Activated CD8-positive, alpha-beta T cell treated with anti-CD3 and anti-CD28 coated beads for 36 hours (primary cell): ENCODE measurements at regions not wholly inside any gene's neighbourhood (a gene's known extent, or its start where the extent isn't known, plus 50 kb on each side); places are given as distances from the start of the nearest gene placed in this dataset.

Experiments used
- ATAC-seq: fragments of 200-7000 bp; cut with Tn5 transposase; one replicate; pipeline ENCODE4 v1.10.0; 2021; ENCODE audit warnings: mild to moderate bottlenecking, moderate library complexity
- CTCF ChIA-PET: fragments of 350-600 bp; sonication (Branson Sonifier 250); formaldehyde crosslinking; loops from one replicate; lab custom pipeline; 2021; ENCODE audit warnings: antibody characterized with exemption; lab: Charles Lee
- POLR2A ChIA-PET: fragments of 350-600 bp; sonication (Branson Sonifier 250); formaldehyde crosslinking; loops from one replicate; lab custom pipeline; 2021; ENCODE audit warnings: antibody characterized with exemption; lab: Charles Lee
- DNase-seq: peaks from one replicate; pipeline ENCODE4 v3.0.0-alpha.2; 2020
- H3K27ac Mint-ChIP-seq: one replicate; pipeline ENCODE4 v1.8.0; 2021; ENCODE audit warnings: mild to moderate bottlenecking, mixed read lengths
- H3K27me3 Mint-ChIP-seq: one replicate; pipeline ENCODE4 v1.8.0; 2021; ENCODE audit warnings: mixed read lengths
- H3K36me3 Mint-ChIP-seq: one replicate; pipeline ENCODE4 v1.8.0; 2021; ENCODE audit warnings: low read depth, mixed read lengths
- H3K4me1 Mint-ChIP-seq: one replicate; pipeline ENCODE4 v1.8.0; 2021; ENCODE audit warnings: low read depth, mixed read lengths
- H3K4me3 Mint-ChIP-seq: one replicate; pipeline ENCODE4 v1.8.0; 2021; ENCODE audit warnings: mild to moderate bottlenecking, moderate library complexity, mixed read lengths
- H3K9me3 Mint-ChIP-seq: one replicate; pipeline ENCODE4 v1.8.0; 2021; ENCODE audit warnings: mixed read lengths
- intact Hi-C: fragments of 100-400 bp; cut with micrococcal nuclease; formaldehyde crosslinking; loops from one replicate; pipeline ENCODE4 v1.10.0; 2022
- TF ChIP-seq, protein P1 (sequence below): fragments of 200-600 bp; IDR thresholded peaks from one replicate; pipeline ENCODE4 v1.8.0; 2022; ENCODE audit warnings: antibody characterized with exemption, mild to moderate bottlenecking

GRCh38 chr4:124940387-124940786, 227.9 kb upstream of the ANKRD50 start:
- peaks cover 1% of the 10 kb centered on the region for H3K27me3 Mint-ChIP-seq
- peaks cover 4% of the 10 kb centered on the region for H3K9me3 Mint-ChIP-seq
- ChIA-PET POLR2A (no interaction called here), CTCF (no interaction called here)
- H3K4me1 Mint-ChIP-seq, result no peaks in the 10 kb centered on the region
- no peaks in the 10 kb centered on the region for H3K36me3 Mint-ChIP-seq
- intact Hi-C loops, result no loop called here
- H3K4me3 Mint-ChIP-seq, result no peak overlapping the region
- H3K27ac Mint-ChIP-seq, result no peak overlapping the region
- ATAC-seq (no peak), DNase-seq (no peak)
- TF ChIP-seq, protein P1, sequence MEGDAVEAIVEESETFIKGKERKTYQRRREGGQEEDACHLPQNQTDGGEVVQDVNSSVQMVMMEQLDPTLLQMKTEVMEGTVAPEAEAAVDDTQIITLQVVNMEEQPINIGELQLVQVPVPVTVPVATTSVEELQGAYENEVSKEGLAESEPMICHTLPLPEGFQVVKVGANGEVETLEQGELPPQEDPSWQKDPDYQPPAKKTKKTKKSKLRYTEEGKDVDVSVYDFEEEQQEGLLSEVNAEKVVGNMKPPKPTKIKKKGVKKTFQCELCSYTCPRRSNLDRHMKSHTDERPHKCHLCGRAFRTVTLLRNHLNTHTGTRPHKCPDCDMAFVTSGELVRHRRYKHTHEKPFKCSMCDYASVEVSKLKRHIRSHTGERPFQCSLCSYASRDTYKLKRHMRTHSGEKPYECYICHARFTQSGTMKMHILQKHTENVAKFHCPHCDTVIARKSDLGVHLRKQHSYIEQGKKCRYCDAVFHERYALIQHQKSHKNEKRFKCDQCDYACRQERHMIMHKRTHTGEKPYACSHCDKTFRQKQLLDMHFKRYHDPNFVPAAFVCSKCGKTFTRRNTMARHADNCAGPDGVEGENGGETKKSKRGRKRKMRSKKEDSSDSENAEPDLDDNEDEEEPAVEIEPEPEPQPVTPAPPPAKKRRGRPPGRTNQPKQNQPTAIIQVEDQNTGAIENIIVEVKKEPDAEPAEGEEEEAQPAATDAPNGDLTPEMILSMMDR, result no peak

GRCh38 chr4:124939908-124940307, 227.4 kb upstream of the ANKRD50 start:
- intact Hi-C loops, result no loop called here
- Mint-ChIP-seq H3K4me1 (no peaks in the 10 kb centered on the region), H3K27me3 (peaks cover 1% of the 10 kb centered on the region), H3K27ac (no peak overlapping the region), H3K36me3 (no peaks in the 10 kb centered on the region), H3K4me3 (no peak overlapping the region), H3K9me3 (peaks cover 4% of the 10 kb centered on the region)
- POLR2A ChIA-PET, result no interaction called here
- no peak for ATAC-seq
- TF ChIP-seq, protein P1, result no peak
- DNase-seq, result no peak
- CTCF ChIA-PET, result no interaction called here

DNA sequence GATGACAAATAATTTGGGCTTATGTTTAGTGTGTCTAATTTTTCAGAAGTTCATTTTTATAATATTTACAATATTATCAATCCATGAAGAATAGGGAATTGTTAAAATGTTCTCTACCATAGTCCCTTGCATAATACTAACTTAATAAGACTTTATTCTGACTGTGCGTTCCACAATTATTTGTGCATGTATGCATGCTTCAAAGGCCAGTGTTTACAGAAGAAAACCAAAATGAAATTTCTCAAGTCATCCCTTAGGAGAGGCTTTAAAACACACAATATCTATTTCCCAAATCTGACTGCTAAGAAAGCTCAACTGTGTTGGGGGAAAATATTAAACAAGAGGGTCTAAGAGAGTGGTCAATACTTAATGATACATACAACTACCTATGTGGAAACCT, 226.3 kb upstream of the ANKRD50 start:
- H3K36me3 Mint-ChIP-seq, result no peaks in the 10 kb centered on the region
- no peaks in the 10 kb centered on the region for H3K4me1 Mint-ChIP-seq
- no peak overlapping the region for H3K27ac Mint-ChIP-seq
- DNase-seq (no peak), ATAC-seq (no peak)
- H3K4me3 Mint-ChIP-seq, result no peak overlapping the region
- ChIA-PET POLR2A (no interaction called here), CTCF (no interaction called here)
- H3K27me3 Mint-ChIP-seq, result peaks cover 1% of the 10 kb centered on the region
- intact Hi-C loops, result no loop called here
- TF ChIP-seq, protein P1, result no peak
- peaks cover 4% of the 10 kb centered on the region for H3K9me3 Mint-ChIP-seq

GRCh38 chr4:124937993-124938392, 225.5 kb upstream of the ANKRD50 start:
- no peak overlapping the region for H3K27ac Mint-ChIP-seq
- no peaks in the 10 kb centered on the region for H3K36me3 Mint-ChIP-seq
- ChIA-PET POLR2A (no interaction called here), CTCF (no interaction called here)
- H3K27me3 Mint-ChIP-seq, result peaks cover 1% of the 10 kb centered on the region
- H3K4me1 Mint-ChIP-seq, result no peaks in the 10 kb centered on the region
- no peaks in the 10 kb centered on the region for H3K9me3 Mint-ChIP-seq
- DNase-seq (no peak), ATAC-seq (no peak)
- TF ChIP-seq, protein P1, result no peak
- intact Hi-C loops, result no loop called here
- no peak overlapping the region for H3K4me3 Mint-ChIP-seq

GRCh38 chr4:124936427-124936826, 223.9 kb upstream of the ANKRD50 start:
- H3K27me3 Mint-ChIP-seq, result peaks cover 1% of the 10 kb centered on the region
- H3K9me3 Mint-ChIP-seq, result no peaks in the 10 kb centered on the region
- no peaks in the 10 kb centered on the region for H3K4me1 Mint-ChIP-seq
- H3K4me3 Mint-ChIP-seq, result no peak overlapping the region
- ChIA-PET POLR2A (no interaction called here), CTCF (no interaction called here)
- TF ChIP-seq, protein P1, result no peak
- H3K27ac Mint-ChIP-seq, result no peak overlapping the region
- no peaks in the 10 kb centered on the region for H3K36me3 Mint-ChIP-seq
- ATAC-seq (no peak), DNase-seq (no peak)
- intact Hi-C loops, result no loop called here
